Keratinocyte (primary cell): ENCODE measurements at regions not wholly inside any gene's neighbourhood (a gene's known extent, or its start where the extent isn't known, plus 50 kb on each side); places are given as distances from the start of the nearest gene placed in this dataset.

Source experiments
- DNase-seq: peaks from one replicate; pipeline ENCODE4 v3.0.0-alpha.2; 2011; ENCODE audit warnings: low read depth, missing footprints, low spot score
- FAIRE-seq: peaks from 2 replicates; lab custom pipeline; 2011; peaks lifted over from hg19 to GRCh38; lab: Jason Lieb, UNC
- H2AFZ ChIP-seq: 2 replicates; pipeline ENCODE4 v1.6.0; 2012; ENCODE audit warnings: low read length, control low read depth, inconsistent platforms; ENCODE audit not compliant: control insufficient read depth
- H3K27ac ChIP-seq: 2 replicates; pipeline ENCODE4 v1.5.1; 2011; ENCODE audit warnings: low read length; ENCODE audit not compliant: control insufficient read depth, insufficient read depth
- H3K27me3 ChIP-seq: 3 replicates; pipeline ENCODE4 v1.6.0; 2011; ENCODE audit warnings: low read length; ENCODE audit not compliant: control insufficient read depth, insufficient read depth; ENCODE audit errors: extremely low read depth
- H3K36me3 ChIP-seq, 2 experiments: 2 replicates in 1 of 2; 3 replicates in 1 of 2; pipeline ENCODE4 v1.5.1; 2011; ENCODE audit warnings: low read length in 2 of 2, mild to moderate bottlenecking in 1 of 2; ENCODE audit not compliant: control insufficient read depth in 2 of 2, insufficient read depth in 2 of 2; ENCODE audit errors: extremely low read depth in 1 of 2
- H3K4me1 ChIP-seq: 3 replicates; pipeline ENCODE4 v1.5.1; 2011; ENCODE audit warnings: low read length; ENCODE audit not compliant: control insufficient read depth, insufficient read depth; ENCODE audit errors: extremely low read depth
- H3K4me2 ChIP-seq: 3 replicates; pipeline ENCODE4 v1.6.0; 2011; ENCODE audit warnings: low read depth, low read length; ENCODE audit not compliant: control insufficient read depth, insufficient read depth; ENCODE audit errors: extremely low read depth
- H3K4me3 ChIP-seq, 3 experiments: fragments of 200-600 bp in 1 of 3; sonication (generic) in 1 of 3; 2 replicates in 2 of 3; 3 replicates in 1 of 3; pipeline ENCODE4 v1.5.1; 2011 to 2016; ENCODE audit warnings: low read length in 3 of 3, mild to moderate bottlenecking in 3 of 3, control low read depth in 2 of 3, inconsistent platforms in 1 of 3, low read depth in 1 of 3, mixed read lengths in 1 of 3, mixed run types in 1 of 3, moderate library complexity in 1 of 3; ENCODE audit not compliant: control insufficient read depth in 2 of 3, insufficient read depth in 2 of 3; ENCODE audit errors: extremely low read depth in 1 of 3
- H3K79me2 ChIP-seq: 2 replicates; pipeline ENCODE4 v1.6.0; 2012; ENCODE audit warnings: low read length; ENCODE audit not compliant: control insufficient read depth, insufficient read depth
- H3K9ac ChIP-seq: 3 replicates; pipeline ENCODE4 v1.6.0; 2011; ENCODE audit warnings: low read length; ENCODE audit not compliant: control insufficient read depth, insufficient read depth; ENCODE audit errors: extremely low read depth
- H3K9me1 ChIP-seq: 3 replicates; pipeline ENCODE4 v1.6.0; 2011; ENCODE audit warnings: low read length; ENCODE audit not compliant: control insufficient read depth, insufficient read depth; ENCODE audit errors: extremely low read depth
- H3K9me3 ChIP-seq: 2 replicates; pipeline ENCODE4 v1.5.1; 2012; ENCODE audit warnings: low read depth, low read length; ENCODE audit not compliant: control insufficient read depth
- H4K20me1 ChIP-seq: 3 replicates; pipeline ENCODE4 v1.6.0; 2011; ENCODE audit warnings: low read length; ENCODE audit not compliant: control insufficient read depth, insufficient read depth; ENCODE audit errors: extremely low read depth
- EZH2 ChIP-seq: IDR thresholded peaks from one replicate; pipeline ENCODE4 v1.6.1; 2012; ENCODE audit warnings: inconsistent platforms, mild to moderate bottlenecking, low read length, moderate library complexity
- dilution Hi-C: fragments of 300-500 bp; cut with MboI; formaldehyde crosslinking; loops from one replicate; pipeline ENCODE4 v1.7.0; 2020; ENCODE audit warnings: low sequenced_read_pairs; ENCODE audit not compliant: extremely low pct_ligation_motif_present
- TF ChIP-seq, protein P1 (sequence below), 3 experiments: IDR thresholded peaks in 1 of 3; conservative IDR thresholded peaks in 1 of 3; optimal IDR thresholded peaks in 1 of 3; 2 replicates in 2 of 3; 3 replicates in 1 of 3; pipeline versions ENCODE3 to v1.5.1; 2011; ENCODE audit warnings: low read length in 3 of 3, mild to moderate bottlenecking in 3 of 3, moderate library complexity in 2 of 3, control low read depth in 1 of 3, inconsistent platforms in 1 of 3; ENCODE audit not compliant: insufficient read depth in 2 of 3; ENCODE audit errors: extremely low read depth in 1 of 3

GRCh38 chr15:31905054-31905453 lies 125.3 kb upstream of the CHRNA7 start:
- H3K4me2 ChIP-seq, result no peak overlapping the region

DNA sequence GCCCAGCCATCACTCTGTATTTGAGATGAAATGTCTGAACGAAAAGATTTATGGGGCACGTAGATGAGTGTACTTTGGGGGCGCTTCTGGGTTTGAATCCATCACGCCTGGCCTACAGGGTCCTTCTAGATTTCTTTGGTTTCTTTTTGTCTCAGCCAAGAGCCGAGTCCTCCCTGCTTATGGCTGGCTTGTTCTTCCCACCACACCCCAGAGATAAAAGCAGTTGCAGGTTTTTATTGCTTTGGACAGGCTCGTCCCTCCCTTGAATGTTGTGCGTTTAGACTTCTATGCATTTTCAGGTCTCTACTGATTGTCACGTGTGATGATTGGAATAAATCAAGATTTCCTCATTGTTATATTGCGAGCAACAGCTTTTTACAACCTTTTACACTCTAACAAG lies 104.8 kb upstream of the CHRNA7 start:
- no peak overlapping the region for H3K4me2 ChIP-seq
- H3K9me1 ChIP-seq, result no peaks in the 10 kb centered on the region
- DNase-seq, result no peak
- H4K20me1 ChIP-seq, result no peaks in the 10 kb centered on the region
- H3K9ac ChIP-seq, result no peak overlapping the region
- TF ChIP-seq, protein P1, sequence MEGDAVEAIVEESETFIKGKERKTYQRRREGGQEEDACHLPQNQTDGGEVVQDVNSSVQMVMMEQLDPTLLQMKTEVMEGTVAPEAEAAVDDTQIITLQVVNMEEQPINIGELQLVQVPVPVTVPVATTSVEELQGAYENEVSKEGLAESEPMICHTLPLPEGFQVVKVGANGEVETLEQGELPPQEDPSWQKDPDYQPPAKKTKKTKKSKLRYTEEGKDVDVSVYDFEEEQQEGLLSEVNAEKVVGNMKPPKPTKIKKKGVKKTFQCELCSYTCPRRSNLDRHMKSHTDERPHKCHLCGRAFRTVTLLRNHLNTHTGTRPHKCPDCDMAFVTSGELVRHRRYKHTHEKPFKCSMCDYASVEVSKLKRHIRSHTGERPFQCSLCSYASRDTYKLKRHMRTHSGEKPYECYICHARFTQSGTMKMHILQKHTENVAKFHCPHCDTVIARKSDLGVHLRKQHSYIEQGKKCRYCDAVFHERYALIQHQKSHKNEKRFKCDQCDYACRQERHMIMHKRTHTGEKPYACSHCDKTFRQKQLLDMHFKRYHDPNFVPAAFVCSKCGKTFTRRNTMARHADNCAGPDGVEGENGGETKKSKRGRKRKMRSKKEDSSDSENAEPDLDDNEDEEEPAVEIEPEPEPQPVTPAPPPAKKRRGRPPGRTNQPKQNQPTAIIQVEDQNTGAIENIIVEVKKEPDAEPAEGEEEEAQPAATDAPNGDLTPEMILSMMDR (optimal IDR thresholded peaks at IDR 0.05 in 1 of 3, IDR thresholded peaks at IDR 0.05 in 1 of 3, conservative IDR thresholded peaks at IDR 0.05 in 1 of 3; ENCODE audit: extremely low read depth in 1 of 3, insufficient read depth in 2 of 3, low read length in 3 of 3), result no peak
- no peak for TF ChIP-seq EZH2
- FAIRE-seq, result no peak
- no peak overlapping the region for H2AFZ ChIP-seq
- H3K36me3 ChIP-seq, result no peaks in the 10 kb centered on the region
- H3K79me2 ChIP-seq, result no peaks in the 10 kb centered on the region
- H3K4me1 ChIP-seq, result no peaks in the 10 kb centered on the region
- no peak overlapping the region for H3K4me3 ChIP-seq
- H3K27ac ChIP-seq, result no peak overlapping the region
- dilution Hi-C loops, result no loop called here
- peaks cover 2% of the 10 kb centered on the region for H3K9me3 ChIP-seq
- H3K27me3 ChIP-seq, result no peaks in the 10 kb centered on the region

More at GRCh38 chr15:31905054-31905453, 125.3 kb upstream of the CHRNA7 start:
- DNase-seq (no peak), FAIRE-seq (no peak)
- dilution Hi-C loops, result no loop called here
- Histone ChIP-seq H3K36me3 (no peaks in the 10 kb centered on the region), H3K4me1 (no peaks in the 10 kb centered on the region), H3K79me2 (no peaks in the 10 kb centered on the region), H3K27me3 (no peaks in the 10 kb centered on the region), H3K4me3 (no peak overlapping the region), H3K9me1 (no peaks in the 10 kb centered on the region), H2AFZ (no peak overlapping the region), H4K20me1 (no peaks in the 10 kb centered on the region), H3K9ac (no peak overlapping the region), H3K27ac (no peak overlapping the region), H3K9me3 (peaks cover 2% of the 10 kb centered on the region)
- TF ChIP-seq, protein P1 (optimal IDR thresholded peaks at IDR 0.05 in 1 of 3, IDR thresholded peaks at IDR 0.05 in 1 of 3, conservative IDR thresholded peaks at IDR 0.05 in 1 of 3; ENCODE audit: extremely low read depth in 1 of 3, insufficient read depth in 2 of 3, low read length in 3 of 3), result no peak
- TF ChIP-seq EZH2, result no peak
